ENCODE measurements at regions not wholly inside any gene's neighbourhood (a gene's known extent, or its start where the extent isn't known, plus 50 kb on each side); places are given as distances from the start of the nearest gene placed in this dataset.

DNA sequence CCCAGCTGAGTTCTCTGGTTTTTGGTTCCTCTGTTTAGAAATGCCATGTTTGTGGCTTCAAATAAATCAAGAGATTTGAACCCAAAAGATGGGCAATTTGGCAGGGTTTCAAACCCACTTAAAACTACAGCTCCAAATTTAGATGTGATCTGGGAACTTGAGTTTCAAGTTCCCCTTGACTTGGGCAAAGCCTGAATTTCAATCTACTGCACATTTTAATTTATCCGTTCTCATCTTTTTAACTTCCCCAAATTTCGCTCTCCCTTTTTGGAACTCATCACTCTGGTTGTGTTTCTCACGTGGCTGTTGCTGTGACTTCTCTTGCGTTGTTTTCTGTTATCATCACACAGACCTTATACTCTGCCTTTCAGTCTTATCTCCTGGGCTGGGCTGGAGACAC lies 230.9 kb downstream of the CDC5L start:
- H3K27me3 ChIP-seq (ENCODE audit: control insufficient read depth, insufficient read depth, low read length) = no peaks in the 10 kb centered on the region
- H3K4me1 ChIP-seq (ENCODE audit: control insufficient read depth, insufficient read depth, low read length, poor library complexity, severe bottlenecking) = no peaks in the 10 kb centered on the region
- no peaks in the 10 kb centered on the region for H3K9me3 ChIP-seq (ENCODE audit: control insufficient read depth in 2 of 2, low read length in 2 of 2)
- Mint-ChIP-seq H3K4me1 (no peaks in the 10 kb centered on the region), H3K36me3 (no peaks in the 10 kb centered on the region), H3K27ac (no peak overlapping the region), H3K27me3 (peaks cover 9% of the 10 kb centered on the region), H3K4me3 (no peak overlapping the region), H3K9me3 (no peaks in the 10 kb centered on the region)
- DNase-seq = no peak
- no peaks in the 10 kb centered on the region for H3K36me3 ChIP-seq (ENCODE audit: control insufficient read depth, insufficient read depth, low read length)
- H3K27ac ChIP-seq (ENCODE audit: insufficient read depth, low read length, poor library complexity, severe bottlenecking) = no peak overlapping the region
- no peak for ATAC-seq (ENCODE audit: low read depth in 2 of 2)
- no peak overlapping the region for H3K4me3 ChIP-seq (ENCODE audit: low read depth, low read length)

DNA sequence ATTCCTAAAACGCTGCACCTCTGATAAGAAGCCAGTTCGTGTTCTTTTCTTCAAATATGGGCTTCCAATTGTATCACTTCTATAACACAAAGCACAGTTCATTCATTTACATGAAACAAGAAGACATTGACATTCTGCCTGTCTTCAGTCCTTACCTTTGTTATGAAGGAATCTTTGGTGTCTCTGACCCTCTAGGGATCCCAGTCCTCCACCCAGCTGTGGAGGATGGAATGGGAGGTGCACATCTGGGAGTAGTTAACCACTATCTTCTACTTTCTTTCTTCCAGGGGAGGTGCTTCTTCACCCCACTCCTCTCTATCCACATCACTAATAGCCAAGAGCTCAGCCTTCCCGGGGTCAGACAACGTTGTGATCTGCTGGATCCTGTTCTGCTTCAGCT lies 233.4 kb downstream of the CDC5L start:
- Mint-ChIP-seq H3K9me3 (peaks cover 0 to 2% (median 0%) of the 10 kb centered on the region in 7 donors), H3K36me3 (no peaks in the 10 kb centered on the region), H3K4me1 (no peaks in the 10 kb centered on the region), H3K27ac (no peak overlapping the region), H3K27me3 (peaks cover 7% of the 10 kb centered on the region), H3K4me3 (no peak overlapping the region)
- Histone ChIP-seq H3K27ac (ENCODE audit: insufficient read depth, low read length, poor library complexity, severe bottlenecking) (no peak overlapping the region), H3K4me3 (ENCODE audit: low read depth, low read length) (no peak overlapping the region), H3K9me3 (ENCODE audit: control insufficient read depth in 2 of 2, low read length in 2 of 2) (no peaks in the 10 kb centered on the region), H3K36me3 (ENCODE audit: control insufficient read depth, insufficient read depth, low read length) (no peaks in the 10 kb centered on the region), H3K4me1 (ENCODE audit: control insufficient read depth, insufficient read depth, low read length, poor library complexity, severe bottlenecking) (no peaks in the 10 kb centered on the region), H3K27me3 (ENCODE audit: control insufficient read depth, insufficient read depth, low read length) (no peaks in the 10 kb centered on the region)
- DNase-seq (no peak), ATAC-seq (ENCODE audit: low read depth in 2 of 2) (no peak)

GRCh38 chr6:44621846-44622245 lies 234.3 kb downstream of the CDC5L start:
- Histone ChIP-seq H3K9me3 (ENCODE audit: control insufficient read depth in 2 of 2, low read length in 2 of 2) (no peaks in the 10 kb centered on the region), H3K27me3 (ENCODE audit: control insufficient read depth, insufficient read depth, low read length) (no peaks in the 10 kb centered on the region), H3K27ac (ENCODE audit: insufficient read depth, low read length, poor library complexity, severe bottlenecking) (no peak overlapping the region), H3K4me1 (ENCODE audit: control insufficient read depth, insufficient read depth, low read length, poor library complexity, severe bottlenecking) (no peaks in the 10 kb centered on the region), H3K4me3 (ENCODE audit: low read depth, low read length) (no peak overlapping the region), H3K36me3 (ENCODE audit: control insufficient read depth, insufficient read depth, low read length) (no peaks in the 10 kb centered on the region)
- Mint-ChIP-seq H3K4me1 (no peaks in the 10 kb centered on the region), H3K36me3 (no peaks in the 10 kb centered on the region), H3K4me3 (no peak overlapping the region), H3K9me3 (peaks cover 0 to 2% (median 0%) of the 10 kb centered on the region in 7 donors), H3K27me3 (peaks cover 6% of the 10 kb centered on the region), H3K27ac (no peak overlapping the region)
- no peak for DNase-seq
- ATAC-seq (ENCODE audit: low read depth in 2 of 2) = no peak

GRCh38 chr6:44622555-44622954 lies 235.0 kb downstream of the CDC5L start:
- no peaks in the 10 kb centered on the region for H3K36me3 ChIP-seq (ENCODE audit: control insufficient read depth, insufficient read depth, low read length)
- H3K4me1 ChIP-seq (ENCODE audit: control insufficient read depth, insufficient read depth, low read length, poor library complexity, severe bottlenecking) = no peaks in the 10 kb centered on the region
- no peaks in the 10 kb centered on the region for H3K4me1 Mint-ChIP-seq
- no peaks in the 10 kb centered on the region for H3K36me3 Mint-ChIP-seq
- H3K27me3 Mint-ChIP-seq = peaks cover 6% of the 10 kb centered on the region
- DNase-seq (no peak), ATAC-seq (ENCODE audit: low read depth in 2 of 2) (no peak)
- H3K27me3 ChIP-seq (ENCODE audit: control insufficient read depth, insufficient read depth, low read length) = no peaks in the 10 kb centered on the region
- no peak overlapping the region for H3K27ac Mint-ChIP-seq
- H3K4me3 ChIP-seq (ENCODE audit: low read depth, low read length) = no peak overlapping the region
- peaks cover 0 to 2% (median 0%) of the 10 kb centered on the region in 7 donors for H3K9me3 Mint-ChIP-seq
- no peak overlapping the region for H3K27ac ChIP-seq (ENCODE audit: insufficient read depth, low read length, poor library complexity, severe bottlenecking)
- H3K9me3 ChIP-seq (ENCODE audit: control insufficient read depth in 2 of 2, low read length in 2 of 2) = no peaks in the 10 kb centered on the region
- no peak overlapping the region for H3K4me3 Mint-ChIP-seq

DNA sequence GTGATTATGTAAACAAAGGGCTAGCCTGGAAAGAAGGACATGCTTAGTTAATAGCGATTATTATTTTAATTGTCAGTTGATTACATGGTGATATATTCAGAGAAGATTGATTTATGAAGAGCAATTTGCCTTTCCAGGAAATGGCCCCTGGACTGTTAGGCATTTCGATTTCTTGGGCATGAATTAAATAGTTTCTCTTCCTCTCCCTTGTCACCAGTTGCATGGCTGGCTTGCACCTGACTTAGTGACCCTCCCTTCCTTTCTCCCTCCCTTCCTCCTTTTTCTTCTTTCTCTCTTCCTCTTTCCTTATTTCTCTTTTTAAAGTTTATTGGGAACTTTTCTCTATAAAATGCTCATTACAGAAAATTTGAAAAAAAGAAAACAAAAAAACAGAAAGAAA lies 235.4 kb downstream of the CDC5L start:
- DNase-seq (no peak), ATAC-seq (ENCODE audit: low read depth in 2 of 2) (no peak)
- H3K4me3 Mint-ChIP-seq = no peak overlapping the region
- Histone ChIP-seq H3K27me3 (ENCODE audit: control insufficient read depth, insufficient read depth, low read length) (no peaks in the 10 kb centered on the region), H3K27ac (ENCODE audit: insufficient read depth, low read length, poor library complexity, severe bottlenecking) (no peak overlapping the region), H3K4me3 (ENCODE audit: low read depth, low read length) (no peak overlapping the region), H3K4me1 (ENCODE audit: control insufficient read depth, insufficient read depth, low read length, poor library complexity, severe bottlenecking) (no peaks in the 10 kb centered on the region), H3K9me3 (ENCODE audit: control insufficient read depth in 2 of 2, low read length in 2 of 2) (no peaks in the 10 kb centered on the region), H3K36me3 (ENCODE audit: control insufficient read depth, insufficient read depth, low read length) (no peaks in the 10 kb centered on the region)
- no peaks in the 10 kb centered on the region for H3K4me1 Mint-ChIP-seq
- no peaks in the 10 kb centered on the region for H3K36me3 Mint-ChIP-seq
- H3K9me3 Mint-ChIP-seq = peaks cover 0 to 2% (median 0%) of the 10 kb centered on the region in 7 donors
- no peak overlapping the region for H3K27ac Mint-ChIP-seq
- H3K27me3 Mint-ChIP-seq = peaks cover 6% of the 10 kb centered on the region

DNA sequence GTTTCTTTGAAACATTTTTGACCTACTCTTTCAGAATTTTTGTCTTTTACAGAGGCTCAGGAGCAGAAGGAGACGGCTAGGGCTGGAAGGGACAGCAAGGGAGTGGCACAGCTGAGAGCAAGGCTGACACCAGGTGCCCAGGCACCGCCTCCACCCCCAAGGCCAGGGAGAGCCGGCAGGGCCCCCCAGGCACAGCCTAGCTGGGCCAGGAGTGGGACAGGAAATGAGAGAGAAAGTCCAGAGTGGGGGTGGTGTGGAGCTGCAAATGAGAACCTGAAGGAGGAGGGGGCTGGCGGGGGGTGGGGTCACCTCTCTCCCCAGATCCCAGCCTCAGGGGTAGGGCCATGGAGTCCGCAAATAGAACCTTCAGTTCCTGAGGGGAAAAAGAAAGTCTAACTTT lies 236.7 kb downstream of the CDC5L start:
- Mint-ChIP-seq H3K27ac (no peak overlapping the region), H3K27me3 (peaks cover 6% of the 10 kb centered on the region), H3K4me1 (no peaks in the 10 kb centered on the region), H3K9me3 (peaks cover 0 to 2% (median 0%) of the 10 kb centered on the region in 7 donors), H3K4me3 (no peak overlapping the region), H3K36me3 (no peaks in the 10 kb centered on the region)
- Histone ChIP-seq H3K4me3 (ENCODE audit: low read depth, low read length) (no peak overlapping the region), H3K4me1 (ENCODE audit: control insufficient read depth, insufficient read depth, low read length, poor library complexity, severe bottlenecking) (no peaks in the 10 kb centered on the region), H3K9me3 (ENCODE audit: control insufficient read depth in 2 of 2, low read length in 2 of 2) (no peaks in the 10 kb centered on the region), H3K27me3 (ENCODE audit: control insufficient read depth, insufficient read depth, low read length) (peaks cover 5% of the 10 kb centered on the region), H3K36me3 (ENCODE audit: control insufficient read depth, insufficient read depth, low read length) (no peaks in the 10 kb centered on the region), H3K27ac (ENCODE audit: insufficient read depth, low read length, poor library complexity, severe bottlenecking) (no peak overlapping the region)
- ATAC-seq (ENCODE audit: low read depth in 2 of 2) = no peak
- no peak for DNase-seq

GRCh38 chr6:44624936-44625573 lies 237.5 kb downstream of the CDC5L start:
- Mint-ChIP-seq H3K4me1 (no peaks in the 10 kb centered on the region), H3K36me3 (no peaks in the 10 kb centered on the region), H3K27ac (no peak overlapping the region)

GRCh38 chr6:44625996-44626395 lies 238.5 kb downstream of the CDC5L start:
- no peaks in the 10 kb centered on the region for H3K4me1 ChIP-seq (ENCODE audit: control insufficient read depth, insufficient read depth, low read length, poor library complexity, severe bottlenecking)
- H3K9me3 ChIP-seq (ENCODE audit: control insufficient read depth in 2 of 2, low read length in 2 of 2) = no peaks in the 10 kb centered on the region
- no peak overlapping the region for H3K27ac ChIP-seq (ENCODE audit: insufficient read depth, low read length, poor library complexity, severe bottlenecking)
- Mint-ChIP-seq H3K27ac (no peak overlapping the region), H3K4me1 (no peaks in the 10 kb centered on the region), H3K9me3 (peaks cover 0 to 2% (median 0%) of the 10 kb centered on the region in 7 donors), H3K27me3 (peaks cover 4% of the 10 kb centered on the region), H3K4me3 (no peak overlapping the region), H3K36me3 (no peaks in the 10 kb centered on the region)
- H3K36me3 ChIP-seq (ENCODE audit: control insufficient read depth, insufficient read depth, low read length) = no peaks in the 10 kb centered on the region
- H3K27me3 ChIP-seq (ENCODE audit: control insufficient read depth, insufficient read depth, low read length) = peaks cover 5% of the 10 kb centered on the region
- H3K4me3 ChIP-seq (ENCODE audit: low read depth, low read length) = no peak overlapping the region
- ATAC-seq (ENCODE audit: low read depth in 2 of 2) = no peak
- DNase-seq = no peak

More at GRCh38 chr6:44624936-44625573, 237.5 kb downstream of the CDC5L start:
- H3K4me1 ChIP-seq (ENCODE audit: control insufficient read depth, insufficient read depth, low read length, poor library complexity, severe bottlenecking) = no peaks in the 10 kb centered on the region
- H3K36me3 ChIP-seq (ENCODE audit: control insufficient read depth, insufficient read depth, low read length) = no peaks in the 10 kb centered on the region
- no peak overlapping the region for H3K4me3 Mint-ChIP-seq
- H3K27me3 ChIP-seq (ENCODE audit: control insufficient read depth, insufficient read depth, low read length) = peaks cover 5% of the 10 kb centered on the region
- H3K4me3 ChIP-seq (ENCODE audit: low read depth, low read length) = no peak overlapping the region
- H3K9me3 Mint-ChIP-seq = peaks cover 0 to 2% (median 0%) of the 10 kb centered on the region in 7 donors
- no peaks in the 10 kb centered on the region for H3K9me3 ChIP-seq (ENCODE audit: control insufficient read depth in 2 of 2, low read length in 2 of 2)
- H3K27me3 Mint-ChIP-seq = peaks cover 6% of the 10 kb centered on the region
- no peak for ATAC-seq (ENCODE audit: low read depth in 2 of 2)
- no peak for DNase-seq
- no peak overlapping the region for H3K27ac ChIP-seq (ENCODE audit: insufficient read depth, low read length, poor library complexity, severe bottlenecking)

All from CD4-positive, CD25-positive, alpha-beta regulatory T cell (primary cell).